ENCODE measurements at regions not wholly inside any gene's neighbourhood (a gene's known extent, or its start where the extent isn't known, plus 50 kb on each side); places are given as distances from the start of the nearest gene placed in this dataset.

- no peak for DNase-seq (ENCODE audit: extremely low spot score)
- TF ChIP-seq HDGF (IDR thresholded peaks at IDR 0.05; ENCODE audit: borderline replicate concordance) (no peak), ARNT (IDR thresholded peaks at IDR 0.05) (no peak), BHLHE40 (IDR thresholded peaks at IDR 0.05; ENCODE audit: borderline replicate concordance) (no peak)
- CTCF ChIA-PET, result no interaction called here
- POLR2A ChIA-PET, result no interaction called here
Measured at GRCh38 chr7:52107355-52107754, 790.7 kb upstream of the COBL start.

GRCh38 chr7:52095861-52096260 is 779.3 kb upstream of the COBL start:
- ChIA-PET CTCF (no interaction called here), POLR2A (no interaction called here)
- TF ChIP-seq BHLHE40 (IDR thresholded peaks at IDR 0.05; ENCODE audit: borderline replicate concordance), result no peak
- TF ChIP-seq ELF4 (IDR thresholded peaks at IDR 0.05), result no peak
- TF ChIP-seq LEF1 (IDR thresholded peaks at IDR 0.05; ENCODE audit: borderline replicate concordance), result no peak
- TF ChIP-seq FOXK2 (IDR thresholded peaks at IDR 0.05), result no peak
- TF ChIP-seq NFRKB (IDR thresholded peaks at IDR 0.05), result no peak
- TF ChIP-seq FOXM1 (IDR thresholded peaks at IDR 0.05; ENCODE audit: borderline replicate concordance), result no peak
- no peak for TF ChIP-seq SP1 (IDR thresholded peaks at IDR 0.05)
- no peak for TF ChIP-seq PKNOX1 (IDR thresholded peaks at IDR 0.05)
- TF ChIP-seq ZNF384 (IDR thresholded peaks at IDR 0.05), result no peak
- no peak for TF ChIP-seq FOXA1 (IDR thresholded peaks at IDR 0.05)
- TF ChIP-seq SUZ12 (IDR thresholded peaks at IDR 0.05), result no peak
- TF ChIP-seq L3MBTL2 (conservative IDR thresholded peaks at IDR 0.05), result no peak
- TF ChIP-seq ARNT (IDR thresholded peaks at IDR 0.05), result no peak
- TF ChIP-seq CTBP1 (IDR thresholded peaks at IDR 0.05; ENCODE audit: borderline replicate concordance), result no peak
- TF ChIP-seq TARDBP (IDR thresholded peaks at IDR 0.05), result no peak
- no peak for TF ChIP-seq HDGF (IDR thresholded peaks at IDR 0.05; ENCODE audit: borderline replicate concordance)
- DNase-seq (ENCODE audit: extremely low spot score), result no peak

GRCh38 chr7:52091996-52092395 is 775.4 kb upstream of the COBL start:
- DNase-seq (ENCODE audit: extremely low spot score), result no peak
- no peak for TF ChIP-seq FOXA1 (IDR thresholded peaks at IDR 0.05)
- no peak for TF ChIP-seq CTBP1 (IDR thresholded peaks at IDR 0.05; ENCODE audit: borderline replicate concordance)
- no peak for TF ChIP-seq TARDBP (IDR thresholded peaks at IDR 0.05)
- no peak for TF ChIP-seq PKNOX1 (IDR thresholded peaks at IDR 0.05)
- no peak for TF ChIP-seq BHLHE40 (IDR thresholded peaks at IDR 0.05; ENCODE audit: borderline replicate concordance)
- TF ChIP-seq ARNT (IDR thresholded peaks at IDR 0.05), result no peak
- no peak for TF ChIP-seq ZNF384 (IDR thresholded peaks at IDR 0.05)
- no peak for TF ChIP-seq HDGF (IDR thresholded peaks at IDR 0.05; ENCODE audit: borderline replicate concordance)
- no peak for TF ChIP-seq FOXK2 (IDR thresholded peaks at IDR 0.05)
- TF ChIP-seq SUZ12 (IDR thresholded peaks at IDR 0.05), result no peak
- no peak for TF ChIP-seq FOXM1 (IDR thresholded peaks at IDR 0.05; ENCODE audit: borderline replicate concordance)
- TF ChIP-seq ELF4 (IDR thresholded peaks at IDR 0.05), result no peak
- no peak for TF ChIP-seq L3MBTL2 (conservative IDR thresholded peaks at IDR 0.05)
- POLR2A ChIA-PET, result no interaction called here

GRCh38 chr7:52091101-52091500 is 774.5 kb upstream of the COBL start:
- no peak for DNase-seq (ENCODE audit: extremely low spot score)
- TF ChIP-seq SUZ12 (IDR thresholded peaks at IDR 0.05), result no peak
- CTCF ChIA-PET, result no interaction called here
- POLR2A ChIA-PET, result no interaction called here

More at GRCh38 chr7:52091996-52092395, 775.4 kb upstream of the COBL start:
- CTCF ChIA-PET, result no interaction called here

GRCh38 chr7:52088008-52088901 is 771.6 kb upstream of the COBL start:
- ChIA-PET CTCF (no interaction called here), POLR2A (no interaction called here)
- DNase-seq (ENCODE audit: extremely low spot score), result no peak
- no peak for TF ChIP-seq TARDBP (IDR thresholded peaks at IDR 0.05)
- no peak for TF ChIP-seq ZNF384 (IDR thresholded peaks at IDR 0.05)
- no peak for TF ChIP-seq FOXA1 (IDR thresholded peaks at IDR 0.05)
- no peak for TF ChIP-seq L3MBTL2 (conservative IDR thresholded peaks at IDR 0.05)
- no peak for TF ChIP-seq SUZ12 (IDR thresholded peaks at IDR 0.05)
- no peak for TF ChIP-seq ARNT (IDR thresholded peaks at IDR 0.05)

- ChIA-PET CTCF (no interaction called here), POLR2A (no interaction called here)
- TF ChIP-seq ELF4 (IDR thresholded peaks at IDR 0.05) (no peak), FOXA1 (IDR thresholded peaks at IDR 0.05) (no peak), CTBP1 (IDR thresholded peaks at IDR 0.05; ENCODE audit: borderline replicate concordance) (no peak), FOXM1 (IDR thresholded peaks at IDR 0.05; ENCODE audit: borderline replicate concordance) (no peak), SP1 (IDR thresholded peaks at IDR 0.05) (no peak), BHLHE40 (IDR thresholded peaks at IDR 0.05; ENCODE audit: borderline replicate concordance) (no peak), ZNF384 (IDR thresholded peaks at IDR 0.05) (no peak), L3MBTL2 (conservative IDR thresholded peaks at IDR 0.05) (no peak), ARNT (IDR thresholded peaks at IDR 0.05) (no peak)
- DNase-seq (ENCODE audit: extremely low spot score), result no peak
Measured at GRCh38 chr7:52085610-52086009, 769.0 kb upstream of the COBL start.

GRCh38 chr7:52080493-52080892 is 763.9 kb upstream of the COBL start:
- ChIA-PET POLR2A (no interaction called here), CTCF (interaction anchor here (0.6 kb wide), 1 partner anchor 736 kb away, joined by 5 read pairs; no protein-coding TSS in a partner anchor)
- TF ChIP-seq FOXK2 (IDR thresholded peaks at IDR 0.05), result no peak
- no peak for DNase-seq (ENCODE audit: extremely low spot score)

Data from HEK293T (cell line).